ELR (cell line): ENCODE measurements at regions not wholly inside any gene's neighbourhood (a gene's known extent, or its start where the extent isn't known, plus 50 kb on each side); places are given as distances from the start of the nearest gene placed in this dataset.
A peak's percentile ranks its signal among the peaks of the same experiment; 100 is the strongest.

ENCODE experiments used
- DNase-seq: peaks from one replicate; pipeline ENCODE4 v3.0.0-alpha.2; 2015; ENCODE audit warnings: low read depth

DNA sequence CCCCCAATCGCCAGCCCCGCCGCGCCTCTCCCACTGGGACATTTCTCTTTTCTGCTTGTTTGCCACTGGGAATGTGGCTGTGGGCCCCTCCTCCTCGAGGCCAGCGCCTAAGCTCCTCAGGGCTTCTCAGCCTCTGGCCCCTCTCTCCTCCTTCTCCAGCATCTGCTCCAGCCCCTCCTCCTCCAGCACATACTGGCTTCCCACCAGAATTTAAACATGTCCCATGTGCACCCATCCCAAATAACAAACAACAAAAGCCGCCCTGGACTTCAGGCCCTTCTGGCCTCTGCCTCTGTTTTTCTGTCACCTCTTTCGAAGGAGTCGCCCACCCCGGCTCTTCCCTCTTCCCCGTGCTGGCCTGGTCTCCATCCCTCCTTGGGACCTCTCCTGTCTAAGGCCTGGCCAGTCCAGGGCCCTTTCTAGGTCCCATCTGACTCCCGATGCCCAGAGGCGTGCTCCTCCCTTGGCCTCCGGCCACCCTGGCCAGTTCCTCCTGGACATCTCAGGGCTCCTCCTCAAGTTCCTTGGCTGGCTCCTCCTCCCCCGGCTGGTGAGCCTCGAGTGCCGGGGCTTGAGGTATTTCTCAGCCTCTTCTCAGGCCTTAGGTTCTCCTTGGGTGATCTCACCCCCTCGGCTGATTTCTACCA, 94.6 kb upstream of the SLC6A6 start:
- DNase-seq, result no peak

DNA sequence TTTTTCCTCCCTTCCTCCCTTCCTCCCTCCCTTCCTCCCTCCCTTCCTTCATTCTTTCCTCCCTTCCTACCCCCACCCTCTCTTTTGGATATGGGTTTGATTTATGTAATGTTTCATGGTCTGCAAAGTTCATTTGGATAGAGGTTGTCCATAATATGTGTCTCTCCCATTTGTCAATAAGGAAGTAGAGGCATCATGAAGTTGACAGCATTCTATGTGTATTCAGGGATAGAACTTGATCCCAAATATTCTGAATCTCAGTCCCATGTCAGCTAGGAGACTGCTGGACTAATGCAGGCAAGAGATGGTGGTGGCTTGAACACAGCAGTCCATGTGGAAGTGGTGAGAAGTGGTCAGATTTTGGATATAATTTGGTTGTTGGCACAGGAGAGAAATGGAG, 90.7 kb upstream of the SLC6A6 start:
- no peak for DNase-seq

DNA sequence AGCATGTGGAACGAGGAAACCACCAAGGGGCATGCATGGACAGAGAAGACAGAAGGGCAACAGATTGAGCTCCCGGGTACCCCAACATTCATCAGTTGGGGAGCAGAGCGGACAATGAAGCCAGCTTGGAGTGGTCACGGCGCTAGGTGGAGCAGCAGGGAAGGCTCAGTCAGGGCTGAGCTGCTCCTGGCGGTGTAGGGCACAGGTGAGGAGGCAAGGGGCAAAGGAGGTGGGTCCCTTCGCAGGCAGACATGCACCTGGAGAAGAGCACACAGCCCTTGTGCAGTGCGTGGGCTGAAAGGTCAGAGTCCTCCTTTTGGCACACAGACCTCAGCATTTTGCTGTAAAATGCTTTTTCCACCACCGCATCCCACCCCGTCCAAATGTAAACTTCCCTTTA, 90.0 kb upstream of the SLC6A6 start:
- DNase-seq, result no peak

DNA sequence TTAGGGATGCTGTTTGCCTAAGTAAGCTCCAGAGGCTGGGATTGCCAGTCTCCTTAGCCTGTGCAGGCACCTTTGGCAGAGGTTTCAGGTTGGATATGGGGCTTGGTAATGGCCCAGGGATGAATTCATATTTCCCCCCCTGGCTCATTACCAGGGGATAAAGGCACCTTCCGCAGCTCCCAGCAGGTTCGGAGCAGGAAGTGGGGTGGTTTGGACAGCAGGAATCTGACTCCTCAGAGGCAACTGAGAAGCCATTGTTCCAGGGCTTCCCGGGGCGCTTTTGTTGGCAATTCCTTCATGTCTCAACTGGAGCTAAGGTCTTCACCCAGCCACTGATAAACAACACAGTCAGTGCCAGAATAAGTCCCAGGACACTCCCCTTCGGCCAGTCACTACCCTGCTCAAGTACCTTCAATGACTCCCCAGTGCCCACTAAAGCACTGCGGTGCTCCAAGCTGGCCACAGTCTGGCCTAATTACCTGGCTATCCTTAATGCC, 85.3 kb upstream of the SLC6A6 start:
- no peak for DNase-seq

DNA sequence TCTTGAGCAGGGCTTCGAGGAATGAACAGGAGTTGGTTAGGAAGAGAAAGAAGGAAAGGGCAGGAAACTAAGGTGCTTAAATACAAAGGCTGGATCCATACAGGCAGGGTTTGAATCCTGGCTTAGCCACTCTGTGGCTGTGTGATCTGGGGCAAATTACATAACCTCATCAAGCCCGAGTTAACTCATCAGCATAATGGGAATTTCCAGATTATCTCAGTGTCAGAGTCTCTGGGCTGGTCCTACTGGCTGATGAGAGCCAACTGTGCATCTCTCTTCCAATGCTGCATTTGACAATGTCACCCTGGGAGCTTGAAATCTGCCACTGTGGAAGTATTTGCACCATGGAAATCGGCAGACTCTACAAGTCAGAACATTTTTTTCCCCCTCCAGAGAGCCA, 83.8 kb upstream of the SLC6A6 start:
- no peak for DNase-seq

DNA sequence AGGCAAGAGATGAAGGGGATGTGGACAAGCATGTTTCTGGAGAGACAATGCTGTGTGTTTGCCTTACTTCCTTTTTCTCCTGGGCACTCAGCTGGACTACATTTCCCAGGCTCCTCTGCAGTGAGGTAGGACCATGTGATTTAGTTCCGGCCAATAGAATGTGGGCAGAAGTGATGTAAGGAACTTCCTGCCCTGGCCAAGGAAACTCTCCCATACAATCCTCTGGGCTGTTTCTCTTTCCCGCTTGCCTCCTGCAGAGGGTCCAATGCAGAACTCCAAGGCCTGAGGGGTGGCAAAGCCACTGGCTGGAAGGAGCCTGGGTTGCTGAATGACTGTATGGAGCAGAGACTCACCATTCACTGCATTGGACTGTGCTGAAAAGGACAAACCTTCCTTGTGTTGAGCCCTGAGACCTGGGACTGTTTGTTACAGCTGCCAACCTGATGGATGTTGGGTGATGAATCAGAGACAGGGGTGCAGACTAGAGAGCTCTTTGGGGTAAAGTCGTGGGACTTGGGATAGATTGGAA, 82.7 kb upstream of the SLC6A6 start:
- DNase-seq, result peak; percentile 73

DNA sequence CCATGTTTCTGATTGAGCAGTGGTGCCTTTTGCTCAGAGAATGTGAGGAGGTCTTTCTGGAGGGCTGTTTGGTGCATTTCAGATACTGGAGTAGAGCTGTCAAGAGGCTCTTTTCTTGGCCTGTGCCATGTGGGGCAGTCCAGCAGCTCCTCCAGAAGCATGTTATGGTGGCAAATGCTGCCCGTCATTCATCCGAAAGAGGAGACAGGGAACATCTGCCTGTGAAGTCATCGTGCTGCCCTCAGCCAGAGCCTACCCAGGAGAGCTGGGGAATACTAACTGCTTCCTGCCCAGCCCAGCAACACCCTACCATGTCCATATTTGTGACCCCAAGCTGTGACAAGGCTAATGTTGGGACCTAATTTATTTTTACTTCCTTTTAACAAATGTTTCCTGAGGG, 82.2 kb upstream of the SLC6A6 start:
- no peak for DNase-seq

DNA sequence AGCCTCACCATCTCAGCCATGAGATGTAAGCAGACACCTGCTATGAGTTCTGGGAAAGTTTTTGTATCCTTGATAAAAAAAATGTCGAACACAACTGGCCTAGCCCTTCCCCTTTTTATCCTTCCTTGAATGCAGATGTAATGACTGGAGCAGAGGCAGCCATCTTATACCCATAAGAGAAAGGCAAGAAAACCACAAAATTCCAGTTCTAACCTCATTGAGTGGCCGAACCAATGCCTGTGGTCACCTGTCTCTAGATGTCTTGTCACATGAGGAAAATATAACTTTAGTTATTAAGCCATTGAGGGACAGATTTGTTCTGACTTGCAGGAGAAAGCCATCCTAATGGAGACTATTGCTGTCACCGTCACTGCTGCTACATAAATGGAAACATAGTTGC, 80.4 kb upstream of the SLC6A6 start:
- DNase-seq, result no peak

DNA sequence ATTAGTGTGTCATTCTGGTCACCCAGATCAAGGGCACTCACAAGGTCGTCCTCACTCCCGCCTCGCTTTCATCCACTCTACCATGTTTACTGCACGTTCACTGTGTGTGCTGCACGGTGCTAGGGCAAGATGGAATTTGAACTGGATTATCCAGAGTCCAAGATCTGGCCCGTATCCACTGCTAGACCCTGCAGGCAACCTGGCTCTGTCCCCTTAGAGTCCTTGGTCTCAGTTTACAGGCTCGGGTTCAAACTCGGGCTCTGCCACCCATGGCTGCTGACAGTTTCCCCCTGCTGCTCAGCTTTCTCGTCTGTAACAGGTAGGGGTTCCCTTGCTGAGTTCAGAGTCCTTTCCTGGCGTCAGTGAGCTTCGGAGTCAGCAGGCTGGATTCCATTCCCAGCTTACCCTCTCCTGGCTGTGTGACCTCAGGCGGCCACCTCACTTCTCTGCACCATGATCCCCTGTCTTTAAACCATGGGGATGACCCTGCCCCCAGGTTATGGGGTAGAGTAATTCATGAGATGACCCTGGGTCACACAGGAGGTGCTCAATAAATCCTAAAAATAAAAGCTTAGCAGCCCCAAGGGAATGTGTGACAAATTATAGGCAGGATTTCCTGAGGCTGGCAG, 79.6 kb upstream of the SLC6A6 start:
- DNase-seq, result no peak

DNA sequence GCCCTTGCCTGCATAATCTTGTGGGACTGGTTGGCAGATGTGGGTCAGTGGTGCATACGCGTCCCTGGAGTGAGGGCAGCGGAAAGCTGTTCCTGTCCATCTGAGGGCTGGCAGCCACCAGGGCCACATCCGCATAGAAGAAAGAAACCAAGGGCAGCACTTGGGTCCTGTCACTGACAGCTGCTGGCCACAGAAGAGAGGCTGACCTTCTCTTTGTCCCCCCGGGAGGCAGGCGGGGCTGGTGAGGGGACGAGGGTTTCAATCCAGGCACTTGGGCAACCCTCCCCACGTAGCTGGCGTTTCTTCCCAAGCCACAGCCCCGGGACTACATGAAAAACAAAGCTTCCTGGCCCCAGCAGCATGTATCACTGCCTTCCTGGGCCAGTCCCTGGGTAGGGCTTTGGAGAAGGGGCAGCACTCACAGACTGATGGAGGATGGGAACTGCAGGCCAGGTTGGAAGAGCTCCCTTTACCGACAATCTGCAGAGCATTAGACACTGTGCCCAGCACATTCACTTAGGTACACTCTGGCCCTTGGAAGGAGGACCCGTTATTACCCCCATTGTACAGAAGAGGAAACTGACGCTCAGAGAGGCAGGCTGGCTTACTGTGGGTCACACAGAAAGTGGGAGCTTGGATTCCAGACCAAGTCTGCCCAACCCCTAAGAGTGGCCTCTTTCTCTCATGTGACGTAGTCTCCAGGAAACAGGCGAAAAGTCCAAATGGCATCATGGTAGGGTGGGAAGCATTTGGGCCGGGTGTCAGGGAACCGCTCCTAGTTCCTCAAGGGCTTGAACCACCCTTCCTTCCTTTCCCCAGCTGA, 78.8 kb upstream of the SLC6A6 start:
- DNase-seq, result no peak

DNA sequence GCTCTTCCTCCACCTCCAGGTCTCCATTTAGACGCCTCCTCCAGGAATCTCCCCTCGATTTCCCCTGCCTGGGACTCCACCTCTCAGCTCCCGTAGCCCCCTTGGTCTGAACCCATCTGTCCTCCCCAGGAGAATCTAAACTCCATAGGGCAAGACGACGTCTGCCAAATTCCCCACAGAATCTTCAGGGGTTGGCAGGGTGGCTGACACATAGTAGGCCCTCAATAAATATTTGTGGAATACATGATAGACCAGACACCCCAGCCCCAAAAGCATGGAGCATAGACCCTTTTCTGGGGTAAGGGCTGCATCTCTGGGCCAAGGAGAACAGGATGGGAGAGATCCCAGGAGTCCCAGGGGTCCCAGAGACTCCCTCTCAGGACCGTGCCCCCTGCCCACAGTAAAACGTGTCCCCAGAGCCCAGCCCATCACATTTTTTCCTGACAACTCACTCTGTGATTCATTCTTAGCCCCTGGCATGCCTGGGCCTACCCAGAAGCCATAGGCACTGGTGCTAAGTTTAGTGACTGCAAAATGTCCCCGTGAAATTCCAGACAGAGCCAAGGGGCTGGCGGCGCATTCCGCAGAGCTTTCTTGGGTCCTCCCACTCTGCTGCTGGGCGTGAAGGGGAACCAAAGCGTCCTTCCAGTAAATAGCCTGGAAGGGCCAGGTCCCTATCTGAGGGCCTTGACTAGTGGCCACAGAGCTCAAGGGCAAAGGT, 78.0 kb upstream of the SLC6A6 start:
- DNase-seq, result peak; percentile 55

DNA sequence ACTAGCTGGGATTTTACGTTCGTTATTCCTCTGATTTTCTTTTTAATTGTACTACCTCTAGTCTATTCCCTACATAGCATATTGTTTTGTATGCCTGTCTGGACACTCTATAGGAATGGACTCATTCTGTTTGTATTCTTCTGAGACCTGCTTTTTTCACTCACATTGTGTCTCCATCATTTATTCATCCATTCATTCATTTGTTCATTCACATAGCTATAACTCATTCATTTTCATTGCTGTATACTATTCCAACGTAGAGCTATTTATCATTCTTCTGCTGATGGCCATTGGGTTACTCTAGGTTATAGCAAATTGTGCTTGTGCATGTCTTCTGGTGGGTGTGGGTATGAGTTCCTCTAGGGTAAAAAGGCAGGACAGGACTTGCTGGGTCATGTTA, 74.0 kb upstream of the SLC6A6 start:
- no peak for DNase-seq

DNA sequence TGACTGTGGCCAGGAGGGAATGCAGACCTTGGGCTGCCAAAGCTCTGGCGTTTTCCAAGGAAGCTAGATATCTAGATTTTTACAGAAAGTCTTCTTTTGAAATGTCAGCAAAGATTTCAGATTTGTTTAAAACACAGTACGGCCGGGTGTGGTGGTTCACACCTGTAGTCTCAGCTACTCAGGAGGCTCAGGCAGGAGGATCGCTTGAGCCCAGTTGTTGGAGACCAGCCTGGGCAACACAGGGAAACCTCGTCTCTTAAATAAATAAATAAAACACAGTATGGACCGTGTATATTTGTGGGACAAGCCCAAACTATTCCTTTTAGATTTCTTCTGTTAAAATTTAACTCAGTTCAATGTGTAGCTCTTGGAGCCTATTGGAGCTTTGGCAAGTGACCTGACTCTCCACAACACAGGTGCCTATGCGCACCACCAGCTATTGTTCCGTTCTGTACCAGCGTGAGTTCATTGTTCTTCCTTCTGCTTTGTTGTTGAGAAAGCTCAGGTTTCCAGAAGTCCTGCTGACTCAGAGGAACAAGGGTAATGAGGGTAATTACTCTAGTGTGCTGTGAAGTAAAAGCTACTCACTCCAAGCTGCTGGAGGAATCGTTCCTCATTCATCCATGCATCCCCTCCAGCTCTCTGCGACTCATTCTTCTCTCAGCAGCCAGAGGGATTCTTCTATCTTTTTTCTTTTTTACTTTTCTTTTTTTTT, 73.1 kb upstream of the SLC6A6 start:
- DNase-seq, result peak; percentile 49

DNA sequence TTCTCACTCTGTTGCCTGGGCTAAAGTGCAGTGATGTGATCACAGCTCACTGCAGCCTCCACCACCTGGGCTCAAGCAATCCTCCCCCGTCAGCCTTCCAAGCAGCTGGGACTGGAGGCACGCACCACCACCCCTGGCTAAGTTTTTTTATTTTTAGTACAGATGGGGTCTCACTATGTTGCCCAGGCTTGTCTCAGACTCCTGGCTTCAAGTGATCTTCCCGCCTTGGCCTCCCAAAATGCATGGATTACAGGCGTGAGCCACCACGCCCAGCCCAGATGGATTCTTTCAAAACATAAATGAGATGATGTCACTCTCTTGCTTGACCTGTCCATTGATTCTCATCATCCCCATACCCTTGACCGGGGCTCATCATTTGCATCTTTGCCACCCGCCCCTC, 72.6 kb upstream of the SLC6A6 start:
- DNase-seq, result no peak

DNA sequence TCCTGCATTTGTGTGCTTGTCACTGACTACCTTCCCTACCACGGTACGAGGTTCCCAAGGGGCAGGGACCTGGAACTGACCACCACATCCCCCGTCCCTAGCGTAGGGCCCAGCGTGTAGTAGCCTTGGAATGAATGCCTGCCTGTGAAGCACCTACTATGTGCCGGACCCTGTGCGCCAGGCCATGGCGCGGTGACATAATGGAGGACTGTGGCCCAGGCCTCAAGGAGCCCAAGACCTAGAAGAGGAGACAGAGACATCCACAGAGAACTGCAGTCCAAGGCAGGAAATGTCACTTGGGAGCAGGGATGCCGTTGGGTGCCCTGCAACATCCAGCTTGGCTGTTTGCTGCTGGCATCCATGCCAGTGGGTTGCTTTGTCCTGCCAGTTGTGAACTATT, 71.9 kb upstream of the SLC6A6 start:
- no peak for DNase-seq

DNA sequence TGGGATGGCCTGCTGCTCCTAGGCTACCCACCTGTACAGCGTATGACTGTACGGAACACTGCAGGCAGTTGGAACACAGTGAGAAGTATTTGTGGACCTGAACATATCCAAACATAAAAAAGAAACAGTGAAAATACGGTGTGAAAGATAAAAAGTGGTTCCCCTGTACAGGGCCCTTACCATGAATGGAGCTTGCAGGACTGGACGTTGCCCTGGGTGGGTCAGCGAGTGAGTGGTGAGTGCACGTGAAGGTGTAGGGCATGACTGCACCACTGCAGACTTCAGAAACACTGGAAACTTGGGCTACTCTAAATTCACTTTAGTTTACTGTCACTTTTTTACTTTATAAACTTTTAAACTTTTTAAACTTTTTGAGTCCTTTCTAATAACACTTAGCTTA, 71.2 kb upstream of the SLC6A6 start:
- no peak for DNase-seq

DNA sequence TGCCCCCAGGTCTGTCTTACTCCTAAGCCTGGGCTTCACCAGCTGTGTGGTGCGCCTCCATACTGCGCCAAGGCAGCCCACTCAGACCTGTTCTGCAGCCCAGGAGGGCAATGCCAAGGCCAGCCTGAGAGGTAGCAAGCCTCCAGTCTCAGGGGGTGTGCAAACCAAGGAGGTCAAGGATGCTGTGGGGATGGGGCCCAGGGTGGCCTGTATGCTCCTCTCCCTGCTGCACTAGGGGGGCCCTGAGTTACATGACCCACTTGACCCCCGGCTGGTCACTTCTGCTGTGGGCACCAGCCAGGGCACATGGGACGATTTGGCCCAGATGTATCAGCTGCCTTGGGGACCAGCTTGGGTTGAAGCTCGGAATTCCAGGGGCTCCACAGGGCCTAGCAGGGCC, 70.0 kb upstream of the SLC6A6 start:
- DNase-seq, result no peak

DNA sequence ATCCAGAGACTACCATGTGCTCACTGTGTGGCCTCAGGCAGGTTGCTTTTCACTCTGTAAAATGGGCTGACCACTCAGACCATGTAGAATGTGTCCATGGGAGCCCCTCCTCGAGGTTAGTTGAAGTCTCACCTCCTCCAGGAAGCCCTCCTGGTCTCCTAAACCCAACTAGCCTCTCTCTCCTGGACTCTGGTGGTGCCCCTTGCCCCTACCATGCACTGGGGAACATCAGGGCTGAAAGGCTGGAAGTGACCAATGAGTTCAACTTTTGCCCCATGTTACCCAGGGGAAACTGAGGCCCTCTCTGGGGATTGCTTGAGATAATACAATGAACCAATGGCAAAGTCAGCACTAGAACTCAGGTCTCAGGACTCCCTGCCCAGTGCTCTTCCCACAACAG, 69.2 kb upstream of the SLC6A6 start:
- no peak for DNase-seq

DNA sequence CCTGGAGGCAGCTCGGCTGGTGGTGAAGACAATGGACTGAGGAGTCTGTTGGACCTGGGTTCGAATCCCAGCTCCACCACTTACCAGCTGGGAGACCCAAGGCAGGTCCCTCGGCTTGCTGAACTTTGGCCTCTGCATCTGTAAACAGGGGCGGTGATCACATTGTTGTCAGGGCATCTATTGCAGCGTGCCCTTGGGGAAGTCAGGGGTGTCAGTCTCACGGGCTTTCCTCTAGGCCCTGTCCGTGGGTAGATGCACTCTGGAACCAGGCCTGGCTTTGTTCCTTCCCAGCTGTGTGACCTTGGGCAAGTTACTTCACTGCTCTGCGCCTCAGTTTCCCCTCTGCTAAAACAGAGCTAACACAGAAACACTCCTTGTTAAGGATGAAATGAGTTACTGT, 68.8 kb upstream of the SLC6A6 start:
- no peak for DNase-seq

DNA sequence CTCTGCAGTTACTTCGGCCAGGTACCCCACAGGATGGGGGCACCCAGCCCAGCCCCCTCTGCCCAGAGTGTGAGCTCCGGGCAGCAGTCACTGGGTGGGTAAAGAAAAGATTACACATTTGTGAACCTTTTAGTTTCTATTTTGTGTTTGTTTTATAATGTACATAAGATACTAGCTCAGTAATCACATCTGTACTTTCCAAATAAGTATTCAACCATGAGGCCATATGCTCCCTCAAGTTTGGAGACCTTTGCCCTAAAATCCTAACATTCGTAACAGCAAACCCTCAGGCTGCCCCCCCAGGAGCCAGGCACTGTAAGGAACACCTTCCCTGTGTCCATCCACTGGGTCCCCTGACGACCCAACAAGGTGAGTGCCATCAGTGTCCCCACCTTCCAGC, 68.3 kb upstream of the SLC6A6 start:
- no peak for DNase-seq

DNA sequence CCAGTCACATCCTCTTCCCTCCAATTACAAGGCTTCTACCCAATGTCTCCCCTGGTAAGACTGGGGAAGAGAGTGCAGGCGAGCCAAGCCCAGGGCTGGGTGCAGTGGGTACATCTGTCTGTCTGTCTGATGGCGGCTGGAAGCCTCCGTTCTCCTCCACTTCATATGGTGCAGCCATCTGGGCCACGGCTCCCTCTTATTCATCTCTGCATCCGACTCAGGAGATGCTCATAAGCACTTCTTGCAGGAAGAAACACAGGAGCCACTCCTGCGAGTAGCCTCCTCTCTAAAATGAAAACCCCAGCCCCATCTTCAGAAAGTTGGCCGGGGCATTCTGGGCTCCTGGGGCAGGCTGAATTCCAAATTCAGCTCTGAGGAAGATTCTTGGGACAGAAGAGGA, 67.5 kb upstream of the SLC6A6 start:
- no peak for DNase-seq
